Neural progenitor cell (in vitro differentiated cells): ENCODE measurements at regions not wholly inside any gene's neighbourhood (a gene's known extent, or its start where the extent isn't known, plus 50 kb on each side); places are given as distances from the start of the nearest gene placed in this dataset.

ENCODE experiments used
- DNase-seq: peaks from one replicate; pipeline ENCODE4 v3.0.0-alpha.2; 2016; ENCODE audit warnings: low spot score
- H2AFZ ChIP-seq: fragments of 200-600 bp; sonication (generic); replicated peaks from 2 replicates; pipeline ENCODE4 v1.6.1; 2016; ENCODE audit warnings: antibody characterized with exemption
- H3F3A ChIP-seq: fragments of 200-600 bp; sonication (generic); 2 replicates; pipeline ENCODE4 v1.6.1; 2016; ENCODE audit warnings: antibody characterized with exemption, low read depth
- H3K27ac ChIP-seq: fragments of 200-600 bp; sonication (generic); 2 replicates; pipeline ENCODE4 v1.5.1; 2016; ENCODE audit warnings: mild to moderate bottlenecking
- H3K27me3 ChIP-seq: fragments of 200-600 bp; sonication (generic); 2 replicates; pipeline ENCODE4 v1.6.1; 2016; ENCODE audit warnings: mild to moderate bottlenecking, moderate library complexity
- H3K36me3 ChIP-seq: fragments of 200-600 bp; sonication (generic); 2 replicates; pipeline ENCODE4 v1.5.1; 2016
- H3K4me1 ChIP-seq: fragments of 200-600 bp; sonication (generic); 2 replicates; pipeline ENCODE4 v1.6.1; 2016; ENCODE audit warnings: mixed run types
- H3K4me2 ChIP-seq: fragments of 200-600 bp; sonication (generic); 2 replicates; pipeline ENCODE4 v1.6.1; 2016
- H3K4me3 ChIP-seq: fragments of 200-600 bp; sonication (generic); 2 replicates; pipeline ENCODE4 v1.5.1; 2016
- H3K79me2 ChIP-seq: fragments of 200-600 bp; sonication (generic); 2 replicates; pipeline ENCODE4 v1.6.1; 2016; ENCODE audit warnings: low read depth
- H3K9ac ChIP-seq: fragments of 200-600 bp; sonication (generic); 2 replicates; pipeline ENCODE4 v1.6.1; 2016
- H3K9me3 ChIP-seq: fragments of 200-600 bp; sonication (generic); 2 replicates; pipeline ENCODE4 v1.5.1; 2016; ENCODE audit warnings: low read depth
- H4K20me1 ChIP-seq: fragments of 200-600 bp; sonication (generic); 2 replicates; pipeline ENCODE4 v1.6.1; 2016; ENCODE audit warnings: low read depth
- H3K27ac Mint-ChIP-seq: 3 replicates; pipeline ENCODE4 v1.8.0; 2021; ENCODE audit warnings: mixed read lengths
- H3K27me3 Mint-ChIP-seq: 2 replicates; pipeline ENCODE4 v1.8.0; 2022; ENCODE audit warnings: low read depth, mild to moderate bottlenecking, inconsistent platforms, moderate library complexity, mixed read lengths; ENCODE audit not compliant: insufficient read depth
- H3K36me3 Mint-ChIP-seq: 3 replicates; pipeline ENCODE4 v1.8.0; 2021; ENCODE audit warnings: mixed read lengths
- H3K4me1 Mint-ChIP-seq: 3 replicates; pipeline ENCODE4 v1.8.0; 2021; ENCODE audit warnings: mixed read lengths
- H3K4me3 Mint-ChIP-seq: 3 replicates; pipeline ENCODE4 v1.8.0; 2021; ENCODE audit warnings: mild to moderate bottlenecking, moderate library complexity, mixed read lengths
- H3K9me3 Mint-ChIP-seq: 3 replicates; pipeline ENCODE4 v1.8.0; 2020; ENCODE audit warnings: mixed read lengths
- CTCF ChIP-seq: fragments of 200-600 bp; sonication (generic); IDR thresholded peaks from 2 replicates; pipeline ENCODE4 v1.5.1; 2017; ENCODE audit warnings: antibody characterized with exemption, mild to moderate bottlenecking
- EZH2 ChIP-seq: fragments of 200-600 bp; sonication (generic); IDR thresholded peaks from 2 replicates; pipeline ENCODE4 v1.6.1; 2017; ENCODE audit warnings: antibody characterized with exemption, mild to moderate bottlenecking, moderate library complexity
- EZH2phosphoT487 ChIP-seq: fragments of 200-600 bp; sonication (generic); IDR thresholded peaks from 2 replicates; pipeline ENCODE4 v1.6.1; 2017; ENCODE audit warnings: antibody characterized with exemption

GRCh38 chr4:158996669-158997074 is 106.2 kb upstream of the RAPGEF2 start:
- H3K27ac Mint-ChIP-seq, result no peak overlapping the region
- Histone ChIP-seq H3K27me3 (no peaks in the 10 kb centered on the region), H3K9ac (no peak overlapping the region), H3K36me3 (no peaks in the 10 kb centered on the region), H4K20me1 (no peaks in the 10 kb centered on the region), H3K9me3 (no peaks in the 10 kb centered on the region), H2AFZ (peak overlapping the region; percentile 45), H3K4me1 (no peaks in the 10 kb centered on the region), H3K27ac (no peak overlapping the region), H3F3A (no peaks in the 10 kb centered on the region), H3K4me2 (no peak overlapping the region), H3K4me3 (no peak overlapping the region), H3K79me2 (no peaks in the 10 kb centered on the region)
- no peak overlapping the region for H3K4me3 Mint-ChIP-seq
- no peaks in the 10 kb centered on the region for H3K9me3 Mint-ChIP-seq
- no peak for DNase-seq
- no peaks in the 10 kb centered on the region for H3K36me3 Mint-ChIP-seq
- TF ChIP-seq EZH2phosphoT487 (no peak), EZH2 (no peak), CTCF (no peak)
- no peaks in the 10 kb centered on the region for H3K27me3 Mint-ChIP-seq
- peaks cover 11% of the 10 kb centered on the region for H3K4me1 Mint-ChIP-seq

- Mint-ChIP-seq H3K4me3 (no peak overlapping the region), H3K4me1 (peaks cover 11% of the 10 kb centered on the region), H3K36me3 (no peaks in the 10 kb centered on the region), H3K27me3 (no peaks in the 10 kb centered on the region), H3K27ac (no peak overlapping the region), H3K9me3 (no peaks in the 10 kb centered on the region)
- Histone ChIP-seq H3K9me3 (no peaks in the 10 kb centered on the region), H3K4me3 (no peak overlapping the region), H3K27me3 (no peaks in the 10 kb centered on the region), H3F3A (no peaks in the 10 kb centered on the region), H3K79me2 (no peaks in the 10 kb centered on the region), H3K4me2 (no peak overlapping the region), H3K4me1 (no peaks in the 10 kb centered on the region), H2AFZ (no peak overlapping the region), H3K9ac (no peak overlapping the region), H3K27ac (no peak overlapping the region), H3K36me3 (no peaks in the 10 kb centered on the region), H4K20me1 (no peaks in the 10 kb centered on the region)
- DNase-seq, result no peak
- no peak for TF ChIP-seq CTCF
Observed at GRCh38 chr4:158997660-158998349, 105.1 kb upstream of the RAPGEF2 start.

GRCh38 chr4:158998624-158999023 is 104.3 kb upstream of the RAPGEF2 start:
- Histone ChIP-seq H3K27me3 (no peaks in the 10 kb centered on the region), H3K4me2 (no peak overlapping the region), H3K4me1 (no peaks in the 10 kb centered on the region), H3K27ac (no peak overlapping the region), H2AFZ (no peak overlapping the region), H4K20me1 (no peaks in the 10 kb centered on the region), H3K9ac (no peak overlapping the region), H3K4me3 (no peak overlapping the region), H3K36me3 (no peaks in the 10 kb centered on the region), H3F3A (no peaks in the 10 kb centered on the region), H3K9me3 (no peaks in the 10 kb centered on the region), H3K79me2 (no peaks in the 10 kb centered on the region)
- Mint-ChIP-seq H3K27me3 (no peaks in the 10 kb centered on the region), H3K9me3 (no peaks in the 10 kb centered on the region), H3K27ac (no peak overlapping the region), H3K4me1 (peaks cover 17% of the 10 kb centered on the region), H3K36me3 (no peaks in the 10 kb centered on the region), H3K4me3 (no peak overlapping the region)
- TF ChIP-seq EZH2 (no peak), EZH2phosphoT487 (no peak), CTCF (no peak)
- no peak for DNase-seq
